GM19452 (cell line): ENCODE measurements at regions not wholly inside any gene's neighbourhood (a gene's known extent, or its start where the extent isn't known, plus 50 kb on each side); places are given as distances from the start of the nearest gene placed in this dataset.

Experiments used
- ATAC-seq: cut with Tn5 transposase; IDR thresholded peaks from one replicate; pipeline ENCODE4 v1.9.1; 2021; ENCODE audit not compliant: unreplicated experiment

GRCh38 chr10:120960725-120961124 is 109.6 kb downstream of the WDR11 start:
- ATAC-seq: no peak

GRCh38 chr10:120961795-120962755 is 110.9 kb downstream of the WDR11 start:
- ATAC-seq: no peak

GRCh38 chr10:120962756-120963593 is 111.8 kb downstream of the WDR11 start:
- ATAC-seq: no peak

- no peak for ATAC-seq
Measured at GRCh38 chr10:120963594-120964220, 112.5 kb downstream of the WDR11 start.

GRCh38 chr10:120966657-120967045 is 115.5 kb downstream of the WDR11 start:
- ATAC-seq: no peak

GRCh38 chr10:120969219-120969645 is 118.1 kb downstream of the WDR11 start:
- ATAC-seq: peak; percentile 76

GRCh38 chr10:120970595-120971529 is 119.7 kb downstream of the WDR11 start:
- no peak for ATAC-seq

- ATAC-seq: no peak
Measured at GRCh38 chr10:120971671-120972070, 120.5 kb downstream of the WDR11 start.

- no peak for ATAC-seq
Measured at GRCh38 chr10:120972259-120972658, 121.1 kb downstream of the WDR11 start.

- no peak for ATAC-seq
Measured at GRCh38 chr10:120975072-120975867, 124.1 kb downstream of the WDR11 start.

GRCh38 chr10:120975868-120976225 is 124.7 kb downstream of the WDR11 start:
- no peak for ATAC-seq

GRCh38 chr10:120977897-120978296 is 126.7 kb downstream of the WDR11 start:
- ATAC-seq: no peak

- ATAC-seq: no peak
Measured at GRCh38 chr10:120978589-120979252, 127.6 kb downstream of the WDR11 start.

GRCh38 chr10:120979435-120980278 is 128.5 kb downstream of the WDR11 start:
- no peak for ATAC-seq

GRCh38 chr10:120980279-120981255 is 129.4 kb downstream of the WDR11 start:
- ATAC-seq: no peak

- ATAC-seq: no peak
Measured at GRCh38 chr10:120981601-120982391, 130.6 kb downstream of the WDR11 start.
